ENCODE measurements at regions not wholly inside any gene's neighbourhood (a gene's known extent, or its start where the extent isn't known, plus 50 kb on each side); places are given as distances from the start of the nearest gene placed in this dataset.

GRCh38 chr3:165440380-165440779, 244.2 kb upstream of the SLITRK3 start:
- TF ChIP-seq PATZ1 (CRISPR knock-in tag; IDR thresholded peaks at IDR 0.05; ENCODE audit: borderline replicate concordance) (no peak), ARNTL (CRISPR knock-in tag; IDR thresholded peaks at IDR 0.05; ENCODE audit: borderline replicate concordance, low read depth) (no peak), TCF4 (CRISPR knock-in tag; IDR thresholded peaks at IDR 0.05; ENCODE audit: borderline replicate concordance) (no peak), ISL1 (CRISPR knock-in tag; IDR thresholded peaks at IDR 0.05) (no peak), ZNF70 (CRISPR knock-in tag; IDR thresholded peaks at IDR 0.05) (no peak), BACH2 (CRISPR knock-in tag; IDR thresholded peaks at IDR 0.05; ENCODE audit: borderline replicate concordance) (no peak), ZNF8 (CRISPR knock-in tag; IDR thresholded peaks at IDR 0.05) (no peak)
- ATAC-seq, result no peak

GRCh38 chr3:165439765-165440164, 243.6 kb upstream of the SLITRK3 start:
- TF ChIP-seq GLIS3 (CRISPR knock-in tag; IDR thresholded peaks at IDR 0.05), result no peak
- no peak for TF ChIP-seq ZFP3 (CRISPR knock-in tag; IDR thresholded peaks at IDR 0.05)
- no peak for TF ChIP-seq BACH2 (CRISPR knock-in tag; IDR thresholded peaks at IDR 0.05; ENCODE audit: borderline replicate concordance)
- no peak for TF ChIP-seq TCF4 (CRISPR knock-in tag; IDR thresholded peaks at IDR 0.05; ENCODE audit: borderline replicate concordance)
- TF ChIP-seq OSR1 (CRISPR knock-in tag; IDR thresholded peaks at IDR 0.05), result no peak
- TF ChIP-seq TOX (CRISPR knock-in tag; IDR thresholded peaks at IDR 0.05; ENCODE audit: borderline replicate concordance), result no peak
- no peak for TF ChIP-seq CSRNP3 (CRISPR knock-in tag; IDR thresholded peaks at IDR 0.05)
- no peak for TF ChIP-seq ZC3H10 (CRISPR knock-in tag; IDR thresholded peaks at IDR 0.05)
- no peak for TF ChIP-seq RARB (CRISPR knock-in tag; IDR thresholded peaks at IDR 0.05)
- no peak for TF ChIP-seq ZNF565 (CRISPR knock-in tag; conservative IDR thresholded peaks at IDR 0.05; ENCODE audit: low read depth)
- ATAC-seq, result no peak

GRCh38 chr3:165434516-165434915, 238.3 kb upstream of the SLITRK3 start:
- TF ChIP-seq SNAI2 (CRISPR knock-in tag; IDR thresholded peaks at IDR 0.05) (no peak), GLIS3 (CRISPR knock-in tag; IDR thresholded peaks at IDR 0.05) (no peak), ZFP3 (CRISPR knock-in tag; IDR thresholded peaks at IDR 0.05) (no peak), RARB (CRISPR knock-in tag; IDR thresholded peaks at IDR 0.05) (no peak), TOX (CRISPR knock-in tag; IDR thresholded peaks at IDR 0.05; ENCODE audit: borderline replicate concordance) (no peak), BACH2 (CRISPR knock-in tag; IDR thresholded peaks at IDR 0.05; ENCODE audit: borderline replicate concordance) (no peak), PPARA (CRISPR knock-in tag; IDR thresholded peaks at IDR 0.05; ENCODE audit: borderline replicate concordance) (no peak), TSHZ2 (CRISPR knock-in tag; IDR thresholded peaks at IDR 0.05) (no peak), ZFP30 (CRISPR knock-in tag; IDR thresholded peaks at IDR 0.05) (no peak), CREB5 (CRISPR knock-in tag; IDR thresholded peaks at IDR 0.05; ENCODE audit: low read depth) (no peak), POU6F1 (CRISPR knock-in tag; IDR thresholded peaks at IDR 0.05; ENCODE audit: borderline replicate concordance, low read depth) (no peak), OSR1 (CRISPR knock-in tag; IDR thresholded peaks at IDR 0.05) (no peak), TCF4 (CRISPR knock-in tag; IDR thresholded peaks at IDR 0.05; ENCODE audit: borderline replicate concordance) (no peak), ZNF8 (CRISPR knock-in tag; IDR thresholded peaks at IDR 0.05) (no peak)
- no peak for ATAC-seq
